GM03348 (cell line): ENCODE measurements at regions not wholly inside any gene's neighbourhood (a gene's known extent, or its start where the extent isn't known, plus 50 kb on each side); places are given as distances from the start of the nearest gene placed in this dataset.

Source experiments
- DNase-seq: peaks from one replicate; pipeline ENCODE4 v3.0.0; 2012; ENCODE audit warnings: low spot score

- DNase-seq: peak; percentile 46
Observed at GRCh38 chr3:194738254-194739093, 52.8 kb downstream of the FAM43A start.

DNA sequence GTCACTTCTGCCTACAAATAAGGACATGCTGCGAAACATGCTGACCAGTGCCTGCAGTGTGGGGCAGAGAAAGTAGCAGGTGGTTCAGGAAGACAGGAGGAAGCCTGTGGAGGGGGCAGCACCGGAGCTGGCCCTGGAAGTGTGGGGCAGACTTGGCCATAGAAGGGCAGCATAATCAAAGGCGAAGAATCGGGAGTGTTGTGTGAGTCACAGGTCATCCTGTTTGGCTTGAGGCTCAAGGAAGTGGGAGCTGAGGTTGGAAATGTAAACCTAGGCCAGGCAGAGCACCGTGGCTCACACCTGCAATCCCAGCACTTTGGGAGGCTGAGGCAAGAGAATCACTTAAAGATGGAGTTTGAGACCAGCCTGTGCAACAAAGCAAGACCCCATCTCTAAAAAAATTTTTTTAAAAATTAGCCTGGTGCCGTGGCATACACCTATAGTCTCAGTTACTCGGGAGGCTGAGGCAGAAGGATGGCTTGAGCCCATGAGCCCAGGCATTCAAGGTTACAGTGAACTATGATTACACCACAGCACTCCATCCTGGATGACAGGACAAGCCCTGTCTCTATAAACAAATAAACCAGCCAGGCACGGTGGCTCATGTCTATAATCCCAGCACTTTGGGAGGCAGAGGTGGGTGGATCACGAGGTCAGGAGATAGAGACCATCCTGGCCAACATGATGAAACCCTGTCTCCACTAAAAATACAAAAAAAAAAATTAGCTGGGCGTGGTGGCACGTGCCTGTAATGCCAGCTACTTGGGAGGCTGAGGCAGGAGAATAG lies 54.0 kb downstream of the FAM43A start:
- DNase-seq: no peak

DNA sequence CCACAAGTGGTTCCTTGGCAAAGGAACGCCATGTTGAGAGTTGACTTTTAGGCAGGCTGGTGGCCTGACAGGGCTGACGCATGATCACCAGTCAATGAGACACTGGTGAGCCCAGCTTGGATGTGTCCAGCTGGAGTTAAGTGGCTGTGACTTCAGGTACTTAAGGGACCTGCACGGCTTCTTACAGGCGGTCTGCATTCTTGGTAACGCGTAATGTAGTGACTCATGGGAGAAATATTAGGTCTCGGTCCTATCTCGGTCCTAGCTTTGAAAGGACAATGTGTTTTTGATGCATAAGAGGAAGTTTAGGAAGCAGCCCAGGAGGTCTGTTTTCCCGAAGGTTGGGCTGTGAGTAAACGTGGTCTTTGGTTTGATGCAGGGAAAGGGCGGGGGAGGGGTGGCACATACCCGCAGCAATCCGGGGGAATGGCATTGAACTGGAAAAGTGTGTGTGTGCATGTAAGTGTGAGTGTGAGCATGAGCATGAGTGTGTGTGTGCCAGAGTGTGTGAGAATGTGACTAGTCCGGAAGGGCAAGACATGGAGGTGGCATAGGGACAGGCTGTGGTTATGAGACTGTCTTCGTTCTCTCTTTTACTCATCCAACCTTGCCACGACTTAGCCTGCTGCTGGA lies 55.3 kb downstream of the FAM43A start:
- DNase-seq: no peak

- no peak for DNase-seq
Observed at GRCh38 chr3:194741916-194742315, 56.2 kb downstream of the FAM43A start.

- DNase-seq: no peak
Observed at GRCh38 chr3:194744826-194745225, 59.1 kb downstream of the FAM43A start.

GRCh38 chr3:194745422-194746184 lies 59.9 kb downstream of the FAM43A start:
- DNase-seq: no peak

GRCh38 chr3:194748225-194748624 lies 62.5 kb downstream of the FAM43A start:
- no peak for DNase-seq

- DNase-seq: no peak
Observed at GRCh38 chr3:194749631-194750490, 64.2 kb downstream of the FAM43A start.

DNA sequence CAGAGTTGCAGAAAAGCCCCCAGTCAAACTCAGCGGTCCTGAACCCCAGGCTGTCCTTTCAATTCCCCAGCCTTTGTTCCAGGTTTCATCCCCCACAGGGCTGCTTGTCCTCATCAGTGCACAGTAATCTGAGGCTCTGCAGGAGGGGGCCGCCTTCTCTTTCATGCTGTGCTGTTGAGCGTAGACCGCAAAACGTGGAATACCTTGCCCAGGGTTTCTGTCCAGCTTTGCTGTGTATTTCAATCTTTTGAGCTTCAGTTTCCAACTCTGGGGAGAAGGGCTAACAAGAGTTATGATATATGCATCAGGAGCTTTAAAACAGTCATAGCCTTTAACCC lies 64.8 kb downstream of the FAM43A start:
- no peak for DNase-seq

DNA sequence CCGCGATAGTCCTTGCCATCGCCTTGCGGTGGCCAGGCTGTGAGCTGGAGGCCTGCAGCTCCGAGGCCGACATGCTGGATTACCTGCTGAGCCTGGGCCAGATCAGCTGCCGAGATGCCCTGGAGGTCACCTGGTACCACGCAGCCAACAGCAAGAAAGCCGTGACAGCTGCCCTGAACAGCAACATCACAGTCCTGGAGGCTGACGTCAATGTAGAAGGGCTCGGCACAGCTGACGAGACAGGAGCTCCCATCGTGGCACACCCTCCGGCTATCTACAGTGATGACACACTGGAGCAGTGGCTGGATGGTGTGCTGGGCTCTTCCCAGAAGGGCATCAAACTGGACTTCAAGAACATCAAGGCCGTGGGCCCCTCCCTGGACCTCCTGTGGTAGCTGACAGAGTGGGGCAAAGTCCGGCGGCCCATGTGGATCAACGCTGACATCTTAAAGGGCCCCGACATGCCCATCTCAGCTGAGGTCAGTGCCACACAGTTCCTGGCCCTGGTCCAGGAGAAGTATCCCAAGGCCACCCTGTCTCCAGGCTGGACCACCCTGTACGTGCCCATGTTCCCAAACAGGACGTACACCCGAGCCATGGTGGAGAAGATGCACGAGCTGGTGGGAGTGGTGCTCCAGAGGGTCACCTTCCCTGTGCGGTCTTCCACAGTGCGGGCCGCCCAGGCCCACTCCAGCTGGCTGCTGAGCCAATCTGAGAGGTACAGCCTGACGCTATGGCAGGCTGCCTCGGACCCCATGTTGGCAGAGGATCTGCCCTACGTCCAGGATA lies 70.2 kb downstream of the FAM43A start:
- no peak for DNase-seq

DNA sequence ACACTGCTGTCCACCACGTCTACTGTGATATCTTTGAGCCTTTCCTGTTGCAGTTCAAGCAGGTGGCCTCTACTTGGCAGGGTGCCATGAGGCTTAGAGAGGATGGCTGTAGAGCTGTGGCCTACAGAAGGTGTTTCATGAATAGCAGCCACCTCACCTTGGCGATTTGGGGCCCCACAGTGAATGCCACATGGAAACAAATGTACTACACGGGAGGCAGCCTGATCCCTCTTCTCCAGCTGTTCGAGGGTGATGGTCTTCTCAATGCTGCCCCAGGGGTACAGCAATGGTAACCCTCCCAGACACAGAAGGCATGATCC lies 70.7 kb downstream of the FAM43A start:
- DNase-seq: no peak

DNA sequence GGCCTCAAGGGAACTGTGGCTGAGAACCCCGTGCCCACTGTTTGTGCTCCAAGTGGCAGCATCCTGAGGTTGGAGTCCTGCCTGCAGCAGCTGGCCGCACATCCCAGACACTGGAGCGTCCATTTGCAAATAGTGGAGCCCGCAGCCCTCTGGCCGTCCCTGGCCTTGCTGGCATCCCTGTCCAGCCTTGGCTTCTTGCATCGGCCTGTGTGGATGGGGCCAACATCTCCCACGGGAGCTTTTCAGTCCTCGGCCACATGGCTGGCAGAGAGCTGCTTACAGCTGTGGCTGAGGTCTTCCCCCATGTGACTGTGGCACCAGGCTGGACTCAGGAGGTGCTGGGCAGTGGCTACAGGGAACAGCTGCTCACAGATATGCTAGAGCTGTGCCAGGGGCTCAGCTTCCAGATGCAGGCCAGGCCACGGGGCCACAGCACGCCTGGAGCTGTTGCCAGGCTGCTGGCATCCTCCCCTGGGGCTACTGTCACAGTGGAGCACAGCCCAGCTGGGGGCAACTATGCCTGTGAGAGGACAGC lies 71.2 kb downstream of the FAM43A start:
- no peak for DNase-seq

GRCh38 chr3:194757647-194758061 lies 72.0 kb downstream of the FAM43A start:
- DNase-seq: no peak

GRCh38 chr3:194758716-194759115 lies 73.0 kb downstream of the FAM43A start:
- DNase-seq: no peak

- DNase-seq: no peak
Observed at GRCh38 chr3:194760494-194761137, 74.9 kb downstream of the FAM43A start.

DNA sequence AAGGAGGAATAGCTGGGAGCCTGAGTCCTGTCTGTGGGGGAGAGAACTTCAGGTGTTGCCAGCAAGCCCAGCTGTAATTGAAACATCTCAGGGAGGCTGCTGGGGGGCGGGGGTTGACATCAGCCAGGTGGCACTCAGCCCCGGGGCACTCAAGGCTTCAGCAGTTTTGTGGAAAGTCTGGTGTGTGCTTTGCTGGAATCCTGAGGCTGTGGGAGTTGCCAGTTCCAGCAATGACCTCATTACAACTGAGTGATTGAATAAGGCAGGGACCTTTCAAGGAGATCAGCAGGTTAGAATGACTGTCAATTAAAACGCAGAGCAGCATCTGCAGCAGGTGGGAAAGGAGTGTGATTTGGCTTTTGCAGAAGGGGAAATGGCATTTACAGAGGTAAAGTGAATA lies 75.7 kb downstream of the FAM43A start:
- DNase-seq: no peak

DNA sequence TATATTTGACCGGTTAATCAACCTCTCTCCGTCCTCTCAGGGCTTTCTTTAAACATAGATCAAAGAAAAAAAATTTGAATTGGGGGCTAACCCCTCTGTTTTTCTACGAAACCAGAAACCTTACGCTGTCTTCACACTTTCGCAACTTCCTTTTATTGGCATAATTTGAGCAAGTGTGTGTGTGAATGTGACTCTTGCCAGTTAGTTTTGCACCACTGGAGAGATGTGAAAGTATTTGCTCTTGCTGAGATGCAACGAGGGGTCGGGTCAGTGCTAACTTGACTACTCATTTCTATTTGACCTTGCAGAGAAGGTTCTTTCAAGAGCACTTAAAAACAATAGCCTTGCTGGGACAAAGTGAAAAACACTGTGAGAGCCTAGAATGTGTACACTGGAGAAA lies 81.2 kb downstream of the FAM43A start:
- DNase-seq: no peak

GRCh38 chr3:194767446-194768207 lies 81.9 kb downstream of the FAM43A start:
- DNase-seq: no peak

DNA sequence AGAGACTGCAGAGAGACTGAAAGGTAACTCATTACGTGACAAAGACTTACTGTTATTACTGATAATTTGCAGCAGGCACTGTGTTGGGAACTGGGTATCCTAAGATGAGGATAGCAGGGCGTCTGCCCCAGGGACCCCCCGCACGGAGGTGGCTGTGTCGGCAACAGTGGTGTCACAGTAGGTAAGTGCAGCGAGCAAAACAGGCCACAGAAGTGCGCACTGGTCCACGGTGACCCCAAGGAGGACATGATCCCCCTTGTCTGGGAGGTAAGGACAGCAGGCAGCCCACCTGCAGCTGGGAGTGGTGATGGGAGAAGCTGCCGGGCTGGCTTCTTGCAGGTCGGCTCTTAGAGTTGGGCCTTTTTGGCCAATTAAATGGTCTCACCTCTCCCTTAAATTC lies 82.9 kb downstream of the FAM43A start:
- DNase-seq: no peak
